Astrocyte of the hippocampus (primary cell): ENCODE measurements at regions not wholly inside any gene's neighbourhood (a gene's known extent, or its start where the extent isn't known, plus 50 kb on each side); places are given as distances from the start of the nearest gene placed in this dataset.

Source experiments
- DNase-seq: peaks from one replicate; pipeline ENCODE4 v3.0.0; 2011; ENCODE audit warnings: low read depth, low spot score

- peak; percentile 69 for DNase-seq
Observed at GRCh38 chr16:73202161-73202729, 154.3 kb upstream of the ZFHX3 start.

- DNase-seq: no peak
Observed at GRCh38 chr16:73199214-73199613, 151.3 kb upstream of the ZFHX3 start.

- DNase-seq: no peak
Observed at GRCh38 chr16:73198481-73198880, 150.6 kb upstream of the ZFHX3 start.

- DNase-seq: no peak
Observed at GRCh38 chr16:73197598-73197997, 149.7 kb upstream of the ZFHX3 start.

- DNase-seq: peak; percentile 66
Observed at GRCh38 chr16:73196670-73197069, 148.7 kb upstream of the ZFHX3 start.

- no peak for DNase-seq
Observed at GRCh38 chr16:73193464-73193863, 145.5 kb upstream of the ZFHX3 start.

GRCh38 chr16:73192232-73192894 lies 144.4 kb upstream of the ZFHX3 start:
- DNase-seq: peak; percentile 48

- DNase-seq: no peak
Observed at GRCh38 chr16:73191660-73192046, 143.7 kb upstream of the ZFHX3 start.

GRCh38 chr16:73190688-73191659 lies 143.0 kb upstream of the ZFHX3 start:
- no peak for DNase-seq

- DNase-seq: no peak
Observed at GRCh38 chr16:73190256-73190655, 142.3 kb upstream of the ZFHX3 start.

- no peak for DNase-seq
Observed at GRCh38 chr16:73189136-73189535, 141.2 kb upstream of the ZFHX3 start.

- DNase-seq: no peak
Observed at GRCh38 chr16:73186752-73187601, 139.0 kb upstream of the ZFHX3 start.

- no peak for DNase-seq
Observed at GRCh38 chr16:73185737-73186136, 137.8 kb upstream of the ZFHX3 start.

- DNase-seq: no peak
Observed at GRCh38 chr16:73183611-73184092, 135.7 kb upstream of the ZFHX3 start.

GRCh38 chr16:73179705-73180331 lies 131.9 kb upstream of the ZFHX3 start:
- no peak for DNase-seq

GRCh38 chr16:73177729-73178295 lies 129.9 kb upstream of the ZFHX3 start:
- DNase-seq: no peak

GRCh38 chr16:73176577-73177013 lies 128.7 kb upstream of the ZFHX3 start:
- peak; percentile 53 for DNase-seq

- no peak for DNase-seq
Observed at GRCh38 chr16:73172973-73173709, 125.2 kb upstream of the ZFHX3 start.

- peak; percentile 93 for DNase-seq
Observed at GRCh38 chr16:73172241-73172972, 124.5 kb upstream of the ZFHX3 start.
